Liver (tissue), 8 donors: ENCODE measurements at regions not wholly inside any gene's neighbourhood (a gene's known extent, or its start where the extent isn't known, plus 50 kb on each side); places are given as distances from the start of the nearest gene placed in this dataset.

Experiments used
- DNase-seq: peaks from one replicate; pipeline ENCODE4 v3.0.0-alpha.2; 2017; ENCODE audit warnings: low spot score
- H3K27ac ChIP-seq, 2 donors: one replicate each; pipeline ENCODE4 v1.7.0; 2013; ENCODE audit warnings: inconsistent platforms in 2 of 2, low read length in 2 of 2, control low read depth in 1 of 2, low read depth in 1 of 2, mild to moderate bottlenecking in 1 of 2
- H3K27me3 ChIP-seq, 4 donors: one replicate each; pipeline versions ENCODE4 v1.6.1 to v1.7.0; 2013; ENCODE audit warnings: low read length in 3 of 4, inconsistent platforms in 1 of 4, mild to moderate bottlenecking in 1 of 4, moderate library complexity in 1 of 4; ENCODE audit not compliant: control insufficient read depth in 4 of 4, insufficient read depth in 4 of 4
- H3K36me3 ChIP-seq, 4 donors: one replicate each; pipeline versions ENCODE4 v1.6.1 to v1.7.0; 2013; ENCODE audit warnings: low read length in 3 of 4, mild to moderate bottlenecking in 3 of 4, low read depth in 1 of 4, moderate library complexity in 1 of 4; ENCODE audit not compliant: control insufficient read depth in 4 of 4, insufficient read depth in 3 of 4
- H3K4me1 ChIP-seq, 4 donors: one replicate each; pipeline versions ENCODE4 v1.6.1 to v1.7.0; 2013; ENCODE audit warnings: low read length in 3 of 4, mild to moderate bottlenecking in 3 of 4, moderate library complexity in 1 of 4; ENCODE audit not compliant: control insufficient read depth in 4 of 4, insufficient read depth in 4 of 4
- H3K4me3 ChIP-seq, 3 donors: one replicate each; pipeline versions ENCODE4 v1.6.1 to v1.7.0; 2013; ENCODE audit warnings: low read length in 3 of 3, control low read depth in 1 of 3, low read depth in 1 of 3, mild to moderate bottlenecking in 1 of 3
- H3K9ac ChIP-seq, 2 donors: one replicate each; pipeline ENCODE4 v1.7.0; 2013; ENCODE audit warnings: low read length in 2 of 2, mild to moderate bottlenecking in 2 of 2, moderate library complexity in 2 of 2, control low read depth in 1 of 2, low read depth in 1 of 2
- H3K9me3 ChIP-seq, 4 donors: one replicate each; pipeline versions ENCODE4 v1.6.1 to v1.7.0; 2013; ENCODE audit warnings: low read length in 3 of 4; ENCODE audit not compliant: control insufficient read depth in 4 of 4
- EGR1 ChIP-seq, 2 donors: IDR thresholded peaks; 2 replicates each; pipeline ENCODE4 v1.6.1; 2016 to 2018; ENCODE audit warnings: antibody characterized with exemption in 2 of 2, low read depth in 2 of 2
- FOXA1 ChIP-seq: IDR thresholded peaks from 2 replicates; pipeline ENCODE4 v1.6.1; 2016; ENCODE audit warnings: antibody characterized with exemption
- FOXA2 ChIP-seq: IDR thresholded peaks from 2 replicates; pipeline ENCODE4 v1.6.1; 2016; ENCODE audit warnings: antibody characterized with exemption
- GABPA ChIP-seq, 2 donors: IDR thresholded peaks in 1 of 2; conservative IDR thresholded peaks in 1 of 2; 2 replicates each; pipeline ENCODE4 v1.6.1; 2016; ENCODE audit warnings: antibody characterized with exemption in 2 of 2, mild to moderate bottlenecking in 1 of 2, moderate library complexity in 1 of 2
- HNF4A ChIP-seq, 2 donors: conservative IDR thresholded peaks; 2 replicates each; pipeline ENCODE4 v1.6.1; 2016; ENCODE audit warnings: antibody characterized with exemption in 2 of 2, mild to moderate bottlenecking in 2 of 2
- HNF4G ChIP-seq: IDR thresholded peaks from 2 replicates; pipeline ENCODE4 v1.6.1; 2016; ENCODE audit warnings: antibody characterized with exemption
- RAD21 ChIP-seq, 2 donors: IDR thresholded peaks; 2 replicates each; pipeline ENCODE4 v1.6.1; 2016; ENCODE audit warnings: antibody characterized with exemption in 2 of 2, mild to moderate bottlenecking in 2 of 2
- RXRA ChIP-seq, 2 donors: IDR thresholded peaks; 2 replicates each; pipeline ENCODE4 v1.6.1; 2017 to 2018; ENCODE audit warnings: antibody characterized with exemption in 2 of 2, mild to moderate bottlenecking in 1 of 2
- SP1 ChIP-seq: IDR thresholded peaks from 2 replicates; pipeline ENCODE4 v1.6.1; 2018; ENCODE audit warnings: antibody characterized with exemption, mild to moderate bottlenecking
- TAF1 ChIP-seq: conservative IDR thresholded peaks from 2 replicates; pipeline ENCODE4 v1.6.1; 2016; ENCODE audit warnings: antibody characterized with exemption, mild to moderate bottlenecking
- YY1 ChIP-seq: IDR thresholded peaks from 2 replicates; pipeline ENCODE4 v1.6.1; 2016; ENCODE audit warnings: antibody characterized with exemption, mild to moderate bottlenecking
- WGBS: extraction: QIAGEN DNeasy Blood & Tissue Kit; methylation state at CpG from one replicate; pipeline ENCODE4 v1.1.7; 2013; 5-methylcytosine and 5-hydroxymethylcytosine counted together
- TF ChIP-seq, protein P1 (sequence below): IDR thresholded peaks from 2 replicates; pipeline ENCODE4 v1.6.1; 2016; ENCODE audit warnings: antibody characterized with exemption
- TF ChIP-seq, protein P2 (sequence below): IDR thresholded peaks from 2 replicates; pipeline ENCODE4 v1.6.1; 2016; ENCODE audit warnings: antibody characterized with exemption, mild to moderate bottlenecking
- TF ChIP-seq, protein P3 (sequence below): IDR thresholded peaks from 2 replicates; pipeline ENCODE4 v1.6.1; 2016; ENCODE audit warnings: antibody characterized with exemption
- TF ChIP-seq, protein P4 (sequence below): fragments of 150-350 bp; IDR thresholded peaks from 2 replicates; pipeline ENCODE4 v1.5.1; 2017; ENCODE audit warnings: improper control_type of control experiment, low read depth, low read length; ENCODE audit not compliant: missing input control
- TF ChIP-seq, protein P5 (sequence below): IDR thresholded peaks from 2 replicates; pipeline ENCODE4 v1.6.1; 2016; ENCODE audit warnings: antibody characterized with exemption
- donor health status: healthy.
- donor health status: healthy.
- donor health status: healthy.
- donor health status: healthy.
- donor health status: healthy.

DNA sequence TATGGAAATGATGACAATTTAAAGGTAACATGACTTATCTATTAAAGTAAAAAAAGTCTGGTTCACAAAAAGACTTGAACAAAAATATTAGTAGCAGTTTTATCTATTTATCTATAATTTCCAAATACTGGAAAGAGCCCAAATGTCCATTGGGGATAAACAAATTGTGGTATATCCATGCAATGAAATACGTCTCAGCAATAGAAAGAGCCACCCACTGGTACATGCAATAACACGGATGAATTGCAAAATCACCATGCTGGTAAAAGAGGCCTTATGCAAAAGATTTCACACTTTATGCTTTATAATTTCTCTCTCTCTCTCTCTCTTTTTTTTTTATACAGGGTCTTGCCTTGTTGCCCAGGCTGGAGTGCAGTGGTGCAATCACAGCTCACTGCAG is 91.4 kb upstream of the ASAP2 start:
- H3K9me3 ChIP-seq = no peaks in the 10 kb centered on the region
- WGBS = 88% methylated on average over 2 of the region's 2 CpGs
- no peaks in the 10 kb centered on the region for H3K27me3 ChIP-seq

DNA sequence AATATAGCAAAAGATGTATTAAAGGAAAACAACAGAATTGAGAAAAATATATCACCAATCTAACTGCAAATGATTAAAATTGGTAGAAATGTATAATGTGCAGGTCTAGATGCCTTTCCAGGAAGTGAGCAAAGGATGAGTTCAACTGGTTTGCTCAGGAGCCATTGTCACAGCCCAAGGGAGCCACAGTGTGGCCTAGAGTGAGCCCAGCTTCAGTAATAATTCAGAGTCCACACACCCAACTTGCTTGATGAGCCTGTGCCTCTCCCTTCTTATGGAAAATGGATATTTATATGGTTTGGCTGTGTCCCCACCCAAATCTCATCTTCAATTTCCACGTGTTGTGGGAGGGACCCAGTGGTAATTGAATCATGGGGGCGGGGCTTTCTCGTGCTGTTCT is 92.2 kb upstream of the ASAP2 start:
- DNase-seq = no peak
- no peaks in the 10 kb centered on the region for H3K27me3 ChIP-seq
- 76% methylated on average over 3 of the region's 3 CpGs for WGBS

More for the DNA sequence above, 91.4 kb upstream of the ASAP2 start:
- H3K27ac ChIP-seq = no peak overlapping the region
- no peaks in the 10 kb centered on the region for H3K36me3 ChIP-seq
- TF ChIP-seq GABPA (IDR thresholded peaks at IDR 0.05 in 1 of 2, conservative IDR thresholded peaks at IDR 0.05 in 1 of 2) (no peak), SP1 (no peak), TAF1 (no peak)
- TF ChIP-seq, protein P1, sequence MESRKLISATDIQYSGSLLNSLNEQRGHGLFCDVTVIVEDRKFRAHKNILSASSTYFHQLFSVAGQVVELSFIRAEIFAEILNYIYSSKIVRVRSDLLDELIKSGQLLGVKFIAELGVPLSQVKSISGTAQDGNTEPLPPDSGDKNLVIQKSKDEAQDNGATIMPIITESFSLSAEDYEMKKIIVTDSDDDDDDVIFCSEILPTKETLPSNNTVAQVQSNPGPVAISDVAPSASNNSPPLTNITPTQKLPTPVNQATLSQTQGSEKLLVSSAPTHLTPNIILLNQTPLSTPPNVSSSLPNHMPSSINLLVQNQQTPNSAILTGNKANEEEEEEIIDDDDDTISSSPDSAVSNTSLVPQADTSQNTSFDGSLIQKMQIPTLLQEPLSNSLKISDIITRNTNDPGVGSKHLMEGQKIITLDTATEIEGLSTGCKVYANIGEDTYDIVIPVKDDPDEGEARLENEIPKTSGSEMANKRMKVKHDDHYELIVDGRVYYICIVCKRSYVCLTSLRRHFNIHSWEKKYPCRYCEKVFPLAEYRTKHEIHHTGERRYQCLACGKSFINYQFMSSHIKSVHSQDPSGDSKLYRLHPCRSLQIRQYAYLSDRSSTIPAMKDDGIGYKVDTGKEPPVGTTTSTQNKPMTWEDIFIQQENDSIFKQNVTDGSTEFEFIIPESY = no peak
- DNase-seq = no peak
- no peaks in the 10 kb centered on the region for H3K4me1 ChIP-seq
- H3K4me3 ChIP-seq = no peak overlapping the region
- H3K9ac ChIP-seq = no peak overlapping the region

More for the DNA sequence above, 92.2 kb upstream of the ASAP2 start:
- H3K4me1 ChIP-seq = no peaks in the 10 kb centered on the region
- H3K9me3 ChIP-seq = no peaks in the 10 kb centered on the region
- no peak overlapping the region for H3K4me3 ChIP-seq
- H3K36me3 ChIP-seq = no peaks in the 10 kb centered on the region
- H3K9ac ChIP-seq = no peak overlapping the region
- H3K27ac ChIP-seq = no peak overlapping the region
- no peak for TF ChIP-seq SP1
- TF ChIP-seq, protein P2, sequence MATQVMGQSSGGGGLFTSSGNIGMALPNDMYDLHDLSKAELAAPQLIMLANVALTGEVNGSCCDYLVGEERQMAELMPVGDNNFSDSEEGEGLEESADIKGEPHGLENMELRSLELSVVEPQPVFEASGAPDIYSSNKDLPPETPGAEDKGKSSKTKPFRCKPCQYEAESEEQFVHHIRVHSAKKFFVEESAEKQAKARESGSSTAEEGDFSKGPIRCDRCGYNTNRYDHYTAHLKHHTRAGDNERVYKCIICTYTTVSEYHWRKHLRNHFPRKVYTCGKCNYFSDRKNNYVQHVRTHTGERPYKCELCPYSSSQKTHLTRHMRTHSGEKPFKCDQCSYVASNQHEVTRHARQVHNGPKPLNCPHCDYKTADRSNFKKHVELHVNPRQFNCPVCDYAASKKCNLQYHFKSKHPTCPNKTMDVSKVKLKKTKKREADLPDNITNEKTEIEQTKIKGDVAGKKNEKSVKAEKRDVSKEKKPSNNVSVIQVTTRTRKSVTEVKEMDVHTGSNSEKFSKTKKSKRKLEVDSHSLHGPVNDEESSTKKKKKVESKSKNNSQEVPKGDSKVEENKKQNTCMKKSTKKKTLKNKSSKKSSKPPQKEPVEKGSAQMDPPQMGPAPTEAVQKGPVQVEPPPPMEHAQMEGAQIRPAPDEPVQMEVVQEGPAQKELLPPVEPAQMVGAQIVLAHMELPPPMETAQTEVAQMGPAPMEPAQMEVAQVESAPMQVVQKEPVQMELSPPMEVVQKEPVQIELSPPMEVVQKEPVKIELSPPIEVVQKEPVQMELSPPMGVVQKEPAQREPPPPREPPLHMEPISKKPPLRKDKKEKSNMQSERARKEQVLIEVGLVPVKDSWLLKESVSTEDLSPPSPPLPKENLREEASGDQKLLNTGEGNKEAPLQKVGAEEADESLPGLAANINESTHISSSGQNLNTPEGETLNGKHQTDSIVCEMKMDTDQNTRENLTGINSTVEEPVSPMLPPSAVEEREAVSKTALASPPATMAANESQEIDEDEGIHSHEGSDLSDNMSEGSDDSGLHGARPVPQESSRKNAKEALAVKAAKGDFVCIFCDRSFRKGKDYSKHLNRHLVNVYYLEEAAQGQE = no peak
- TF ChIP-seq, protein P3, sequence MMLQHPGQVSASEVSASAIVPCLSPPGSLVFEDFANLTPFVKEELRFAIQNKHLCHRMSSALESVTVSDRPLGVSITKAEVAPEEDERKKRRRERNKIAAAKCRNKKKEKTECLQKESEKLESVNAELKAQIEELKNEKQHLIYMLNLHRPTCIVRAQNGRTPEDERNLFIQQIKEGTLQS = no peak
- TF ChIP-seq FOXA1 = no peak
- TF ChIP-seq, protein P1 = no peak
- TF ChIP-seq HNF4A (conservative IDR thresholded peaks at IDR 0.05) = no peak
- no peak for TF ChIP-seq HNF4G
- TF ChIP-seq YY1 = no peak
- TF ChIP-seq EGR1 (IDR thresholded peaks at IDR 0.05; ENCODE audit: low read depth in 2 of 2) = no peak
- TF ChIP-seq TAF1 = no peak
- TF ChIP-seq FOXA2 = no peak
- TF ChIP-seq, protein P4, sequence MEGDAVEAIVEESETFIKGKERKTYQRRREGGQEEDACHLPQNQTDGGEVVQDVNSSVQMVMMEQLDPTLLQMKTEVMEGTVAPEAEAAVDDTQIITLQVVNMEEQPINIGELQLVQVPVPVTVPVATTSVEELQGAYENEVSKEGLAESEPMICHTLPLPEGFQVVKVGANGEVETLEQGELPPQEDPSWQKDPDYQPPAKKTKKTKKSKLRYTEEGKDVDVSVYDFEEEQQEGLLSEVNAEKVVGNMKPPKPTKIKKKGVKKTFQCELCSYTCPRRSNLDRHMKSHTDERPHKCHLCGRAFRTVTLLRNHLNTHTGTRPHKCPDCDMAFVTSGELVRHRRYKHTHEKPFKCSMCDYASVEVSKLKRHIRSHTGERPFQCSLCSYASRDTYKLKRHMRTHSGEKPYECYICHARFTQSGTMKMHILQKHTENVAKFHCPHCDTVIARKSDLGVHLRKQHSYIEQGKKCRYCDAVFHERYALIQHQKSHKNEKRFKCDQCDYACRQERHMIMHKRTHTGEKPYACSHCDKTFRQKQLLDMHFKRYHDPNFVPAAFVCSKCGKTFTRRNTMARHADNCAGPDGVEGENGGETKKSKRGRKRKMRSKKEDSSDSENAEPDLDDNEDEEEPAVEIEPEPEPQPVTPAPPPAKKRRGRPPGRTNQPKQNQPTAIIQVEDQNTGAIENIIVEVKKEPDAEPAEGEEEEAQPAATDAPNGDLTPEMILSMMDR = no peak
- TF ChIP-seq RAD21 (IDR thresholded peaks at IDR 0.05) = no peak
- TF ChIP-seq RXRA (IDR thresholded peaks at IDR 0.05) = no peak
- TF ChIP-seq, protein P5, sequence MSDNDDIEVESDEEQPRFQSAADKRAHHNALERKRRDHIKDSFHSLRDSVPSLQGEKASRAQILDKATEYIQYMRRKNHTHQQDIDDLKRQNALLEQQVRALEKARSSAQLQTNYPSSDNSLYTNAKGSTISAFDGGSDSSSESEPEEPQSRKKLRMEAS = no peak
- TF ChIP-seq GABPA (IDR thresholded peaks at IDR 0.05 in 1 of 2, conservative IDR thresholded peaks at IDR 0.05 in 1 of 2) = no peak
